GM13977 (cell line): ENCODE measurements at regions not wholly inside any gene's neighbourhood (a gene's known extent, or its start where the extent isn't known, plus 50 kb on each side); places are given as distances from the start of the nearest gene placed in this dataset.

Source experiments
- DNase-seq: peaks from one replicate; pipeline ENCODE4 v3.0.0; 2012; ENCODE audit warnings: low spot score
- in situ Hi-C: fragments of 300-500 bp; cut with MboI; formaldehyde crosslinking; loops from one replicate; pipeline ENCODE4 v1.12.0; 2022; ENCODE audit warnings: low sequenced_read_pairs, low pct_unique_long_range_greater_than_20kb, mixed read lengths, inconsistent platforms; ENCODE audit not compliant: unreplicated experiment
- TF ChIP-seq, protein P1 (sequence below): IDR thresholded peaks from 2 replicates; pipeline ENCODE4 v1.5.1; 2012; ENCODE audit warnings: mild to moderate bottlenecking, control low read depth; ENCODE audit not compliant: insufficient read depth; ENCODE audit errors: extremely low read depth, missing control alignments

DNA sequence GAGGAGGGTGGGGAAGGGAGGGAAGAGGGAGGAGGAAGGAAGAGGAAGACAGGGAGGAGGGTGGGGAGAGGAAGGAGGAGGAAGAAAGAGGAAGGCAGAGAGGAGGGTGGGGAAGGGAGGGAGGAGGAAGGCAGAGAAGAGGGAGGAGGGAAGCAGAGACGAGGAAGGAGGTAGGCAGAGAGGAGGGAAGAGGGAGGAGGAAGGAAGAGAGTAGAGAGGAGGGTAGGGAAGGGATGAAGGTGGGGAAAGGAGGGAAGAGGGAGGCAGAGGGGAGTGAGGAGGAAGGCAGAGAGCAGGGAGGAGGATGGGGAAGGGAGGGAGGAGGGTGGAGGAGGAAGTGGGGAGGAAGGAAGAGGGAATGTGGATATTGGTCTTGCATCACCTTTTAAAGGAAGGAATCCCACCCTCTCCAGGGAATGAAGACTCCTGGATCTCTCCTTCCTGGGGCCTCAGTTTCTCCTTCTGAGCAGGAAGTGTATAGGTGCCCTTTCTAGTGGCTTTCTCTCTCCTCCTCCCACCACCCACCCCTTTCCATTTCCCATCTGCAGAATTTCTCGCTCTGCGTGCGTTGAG is 188.9 kb upstream of the ZNF618 start:
- DNase-seq, result no peak
- TF ChIP-seq, protein P1, sequence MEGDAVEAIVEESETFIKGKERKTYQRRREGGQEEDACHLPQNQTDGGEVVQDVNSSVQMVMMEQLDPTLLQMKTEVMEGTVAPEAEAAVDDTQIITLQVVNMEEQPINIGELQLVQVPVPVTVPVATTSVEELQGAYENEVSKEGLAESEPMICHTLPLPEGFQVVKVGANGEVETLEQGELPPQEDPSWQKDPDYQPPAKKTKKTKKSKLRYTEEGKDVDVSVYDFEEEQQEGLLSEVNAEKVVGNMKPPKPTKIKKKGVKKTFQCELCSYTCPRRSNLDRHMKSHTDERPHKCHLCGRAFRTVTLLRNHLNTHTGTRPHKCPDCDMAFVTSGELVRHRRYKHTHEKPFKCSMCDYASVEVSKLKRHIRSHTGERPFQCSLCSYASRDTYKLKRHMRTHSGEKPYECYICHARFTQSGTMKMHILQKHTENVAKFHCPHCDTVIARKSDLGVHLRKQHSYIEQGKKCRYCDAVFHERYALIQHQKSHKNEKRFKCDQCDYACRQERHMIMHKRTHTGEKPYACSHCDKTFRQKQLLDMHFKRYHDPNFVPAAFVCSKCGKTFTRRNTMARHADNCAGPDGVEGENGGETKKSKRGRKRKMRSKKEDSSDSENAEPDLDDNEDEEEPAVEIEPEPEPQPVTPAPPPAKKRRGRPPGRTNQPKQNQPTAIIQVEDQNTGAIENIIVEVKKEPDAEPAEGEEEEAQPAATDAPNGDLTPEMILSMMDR, result no peak
- in situ Hi-C loops, result no loop called here

DNA sequence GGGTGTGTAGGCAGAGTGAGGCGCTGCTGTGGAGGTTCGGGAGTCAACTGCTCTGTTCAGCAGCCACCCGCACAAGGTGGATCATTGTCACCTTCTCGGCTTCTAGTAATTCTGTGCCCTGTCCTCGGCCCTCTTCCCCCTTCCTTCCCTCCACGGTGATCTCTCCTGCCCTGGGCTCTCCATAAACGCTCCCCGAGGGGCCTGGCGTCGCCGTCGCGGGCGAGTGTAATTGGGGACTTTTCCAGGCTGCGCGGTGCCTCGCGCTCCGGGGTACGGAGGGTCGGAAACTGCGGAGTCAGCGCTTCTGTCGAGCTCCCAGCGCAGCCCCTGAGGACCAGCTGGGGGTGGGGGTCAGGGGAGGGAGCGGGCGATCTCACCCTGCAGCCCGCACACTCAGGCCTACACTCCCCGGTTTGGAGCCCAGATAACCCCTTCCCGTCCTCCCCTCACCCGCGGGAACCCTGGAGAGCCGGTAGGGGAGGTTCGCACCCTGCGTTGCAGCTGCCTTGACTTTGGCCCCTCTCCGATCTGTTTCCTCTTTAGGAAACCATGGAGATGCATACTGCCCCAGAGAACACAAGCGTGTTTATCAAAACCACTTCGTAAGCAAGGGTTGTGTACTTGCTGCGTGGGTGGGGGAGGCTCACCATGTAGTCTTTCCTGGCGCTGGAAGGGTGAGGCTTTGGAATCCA is 188.3 kb upstream of the ZNF618 start:
- in situ Hi-C loops, result no loop called here
- TF ChIP-seq, protein P1, result no peak
- DNase-seq, result no peak

DNA sequence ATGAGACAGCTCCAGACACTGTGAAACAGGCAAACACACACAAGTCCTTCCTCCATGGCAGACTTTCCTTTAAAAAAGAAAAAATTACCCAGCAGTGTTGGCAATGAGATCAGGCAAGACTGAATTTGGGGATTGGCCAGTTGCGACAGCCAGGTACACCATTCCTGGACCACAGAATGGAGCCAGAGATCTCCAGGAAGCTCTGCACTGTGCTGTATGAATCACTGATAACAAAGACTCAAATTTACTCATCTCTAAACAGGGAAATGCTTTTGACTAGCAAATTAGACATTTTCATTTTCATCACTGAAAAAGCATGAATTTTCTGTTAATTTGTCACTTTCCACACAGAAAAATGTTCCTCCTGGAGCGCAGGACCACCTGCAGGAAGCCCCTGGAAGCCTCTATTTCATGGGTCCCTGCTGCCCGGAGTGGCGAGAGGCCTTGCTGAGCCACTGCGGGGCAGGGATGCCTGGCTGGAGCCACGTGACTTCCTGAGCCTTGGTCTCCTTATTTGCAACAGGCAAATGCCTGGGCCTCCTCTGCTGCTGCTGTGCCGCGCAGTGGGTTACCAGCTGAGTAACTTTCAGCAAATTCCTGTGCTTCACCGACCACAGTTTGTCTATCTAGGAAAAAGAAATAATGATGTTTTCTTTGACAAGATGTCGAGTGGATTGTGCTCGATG is 185.9 kb upstream of the ZNF618 start:
- in situ Hi-C loops, result no loop called here
- no peak for DNase-seq
- TF ChIP-seq, protein P1, result no peak

DNA sequence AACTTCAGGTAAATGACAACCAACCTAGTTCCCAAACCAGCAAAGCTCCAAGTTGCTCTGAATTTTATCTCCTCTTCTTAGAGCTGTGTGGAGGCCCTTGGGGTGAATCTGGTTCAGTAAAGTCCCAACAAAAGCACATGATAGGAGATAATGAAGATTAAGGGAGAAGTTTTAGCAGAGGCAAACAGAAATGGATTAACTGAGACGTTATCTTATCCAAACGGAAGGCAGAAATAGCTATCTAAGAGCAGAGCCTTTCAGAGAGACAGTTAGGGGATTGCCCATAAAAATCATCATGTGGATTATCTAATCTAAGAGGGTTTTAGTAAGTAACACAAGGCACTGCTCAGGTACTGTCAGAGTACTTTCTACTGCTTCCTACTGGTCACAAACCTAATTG is 183.9 kb upstream of the ZNF618 start:
- no peak for DNase-seq
- in situ Hi-C loops, result no loop called here
- TF ChIP-seq, protein P1, result no peak

DNA sequence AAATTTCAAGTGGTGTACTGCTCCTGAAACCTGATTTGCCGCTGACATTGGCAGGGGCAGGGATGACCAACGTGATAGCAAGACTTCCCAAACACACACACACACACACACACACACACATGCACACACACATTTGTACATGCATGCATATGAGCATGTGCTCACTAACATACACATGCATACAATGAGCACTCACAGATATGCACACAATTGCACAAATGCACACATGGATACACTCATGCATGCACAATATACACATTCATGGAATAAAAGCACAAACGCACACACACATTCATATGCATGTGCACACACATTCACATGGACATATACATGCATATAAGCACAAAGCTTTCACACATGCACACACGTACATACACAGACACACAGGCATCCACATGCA is 181.2 kb upstream of the ZNF618 start:
- in situ Hi-C loops, result no loop called here
- TF ChIP-seq, protein P1, result no peak
- DNase-seq, result no peak

DNA sequence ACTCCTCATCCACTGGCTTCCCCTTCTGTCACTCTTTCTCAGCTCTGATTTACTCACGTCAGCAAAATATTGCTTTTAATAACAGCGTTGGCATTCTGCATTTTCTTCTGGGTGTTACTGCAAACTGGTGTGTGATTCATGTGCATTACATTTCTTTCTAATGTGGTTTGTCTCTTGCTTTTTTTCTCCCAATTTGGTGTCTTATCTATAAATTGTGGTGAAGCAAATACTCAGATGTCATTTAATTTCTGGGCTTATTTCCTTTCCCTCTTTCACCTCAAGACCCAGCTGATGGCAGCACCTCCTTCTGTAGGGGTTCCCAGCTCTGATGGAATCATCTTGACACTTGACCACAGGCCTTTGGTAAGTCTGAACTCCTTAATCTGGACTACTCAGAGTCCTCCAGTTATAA is 180.7 kb upstream of the ZNF618 start:
- no peak for DNase-seq
- in situ Hi-C loops, result no loop called here
- TF ChIP-seq, protein P1, result no peak
